SU-DHL-6 (cell line): ENCODE measurements at regions not wholly inside any gene's neighbourhood (a gene's known extent, or its start where the extent isn't known, plus 50 kb on each side); places are given as distances from the start of the nearest gene placed in this dataset.

Experiments
- H2AFZ ChIP-seq: fragments of 200-600 bp; sonication (generic); 2 replicates; pipeline ENCODE4 v1.6.1; 2014; ENCODE audit warnings: low read depth, mild to moderate bottlenecking, moderate library complexity, mixed read lengths, antibody characterized with exemption, low read length; ENCODE audit not compliant: severe bottlenecking
- H3F3A ChIP-seq: fragments of 200-600 bp; shearing (Covaris generic); 2 replicates; pipeline ENCODE4 v1.6.0; 2016; ENCODE audit warnings: antibody characterized with exemption, mild to moderate bottlenecking; ENCODE audit not compliant: insufficient read depth
- H3K27ac ChIP-seq: fragments of 200-600 bp; sonication (generic); 2 replicates; pipeline ENCODE4 v1.5.1; 2016; ENCODE audit warnings: low read depth, mild to moderate bottlenecking, low read length, moderate library complexity, mixed read lengths
- H3K27me3 ChIP-seq: fragments of 200-600 bp; sonication (generic), shearing (Covaris generic); 2 replicates; pipeline ENCODE4 v1.6.0; 2014; ENCODE audit warnings: mild to moderate bottlenecking, low read length
- H3K36me3 ChIP-seq: fragments of 200-600 bp; sonication (generic); 2 replicates; pipeline ENCODE4 v1.6.1; 2014; ENCODE audit warnings: mild to moderate bottlenecking, low read length, mixed read lengths
- H3K4me2 ChIP-seq: fragments of 300-600, 200-600 bp; shearing (Covaris generic), sonication (generic); 2 replicates; pipeline ENCODE4 v1.6.0; 2014; ENCODE audit warnings: low read length, low read depth, mild to moderate bottlenecking; ENCODE audit not compliant: poor library complexity, severe bottlenecking
- H3K4me3 ChIP-seq: fragments of 200-600 bp; sonication (generic); 2 replicates; pipeline ENCODE4 v1.5.1; 2014; ENCODE audit warnings: antibody characterized with exemption, low read length, mild to moderate bottlenecking, mixed read lengths; ENCODE audit not compliant: insufficient read depth, poor library complexity, severe bottlenecking
- H3K79me2 ChIP-seq: fragments of 200-600 bp; sonication (generic); 2 replicates; pipeline ENCODE4 v1.6.1; 2014; ENCODE audit warnings: mild to moderate bottlenecking, low read length, moderate library complexity; ENCODE audit not compliant: insufficient read depth
- H3K9ac ChIP-seq: fragments of 200-600 bp; sonication (generic); 2 replicates; pipeline ENCODE4 v1.7.0; 2014; ENCODE audit warnings: mild to moderate bottlenecking, low read length
- H3K9me2 ChIP-seq: fragments of 200-600 bp; sonication (generic); replicated peaks from 2 replicates; pipeline ENCODE4 v1.6.1; 2014; ENCODE audit warnings: low read length; ENCODE audit not compliant: insufficient read depth
- H3K9me3 ChIP-seq: fragments of 200-600 bp; sonication (generic); 2 replicates; pipeline ENCODE4 v1.6.1; 2014; ENCODE audit warnings: low read length, mixed read lengths; ENCODE audit not compliant: insufficient read depth
- H4K20me1 ChIP-seq: fragments of 200-600 bp; sonication (generic); 2 replicates; pipeline ENCODE4 v1.6.1; 2014; ENCODE audit warnings: low read depth, mild to moderate bottlenecking, antibody characterized with exemption, low read length, moderate library complexity, mixed read lengths
- EZH2phosphoT487 ChIP-seq: fragments of 200-600 bp; sonication (generic), shearing (Covaris generic); conservative IDR thresholded peaks from 2 replicates; pipeline ENCODE4 v1.6.1; 2018; ENCODE audit warnings: mild to moderate bottlenecking, antibody characterized with exemption, low read length, moderate library complexity, mixed read lengths
- TF ChIP-seq, protein P1 (sequence below): fragments of 200-600 bp; sonication (generic); IDR thresholded peaks from one replicate; pipeline ENCODE4 v1.5.1; 2017; ENCODE audit warnings: antibody characterized with exemption, mild to moderate bottlenecking, low read length, moderate library complexity; ENCODE audit not compliant: insufficient read depth, poor library complexity, severe bottlenecking

DNA sequence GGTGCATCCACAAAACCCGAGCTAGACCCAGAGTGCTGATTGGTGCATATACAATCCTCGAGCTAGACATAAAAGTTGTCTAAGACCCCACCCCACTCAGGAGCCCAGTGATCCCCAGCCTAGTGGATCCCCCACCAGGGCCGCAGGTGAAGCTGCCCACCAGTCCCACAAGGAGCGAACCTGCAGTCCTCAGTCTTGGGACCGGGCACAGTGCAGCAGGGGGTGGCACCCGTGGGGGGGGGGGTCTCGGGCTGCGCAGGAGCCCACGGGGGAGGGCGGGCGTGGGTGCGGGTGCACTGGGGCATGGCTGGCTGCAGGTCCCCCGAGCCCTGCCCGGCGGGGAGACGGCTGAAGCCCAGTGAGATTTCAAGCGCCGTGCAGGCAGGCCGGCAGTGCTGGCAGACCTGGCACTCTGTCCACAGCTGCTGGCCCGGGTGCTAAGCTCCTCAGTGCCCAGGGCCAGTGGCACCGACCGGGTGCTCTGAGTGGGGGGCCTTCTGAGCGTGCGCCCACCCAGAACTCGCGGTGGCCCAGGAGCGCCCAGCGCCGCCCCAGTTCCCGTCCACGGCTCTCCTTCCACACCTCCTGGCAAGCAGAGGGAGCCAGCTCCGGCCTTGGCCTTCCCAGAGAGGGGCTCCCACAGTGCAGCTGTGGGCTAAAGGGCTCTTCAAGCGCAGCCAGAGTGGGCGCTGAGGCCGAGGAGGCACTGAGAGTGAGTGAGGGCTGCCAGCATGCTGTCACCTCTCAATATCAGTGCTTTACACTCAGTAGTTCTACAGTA lies 989.1 kb downstream of the FAM181B start:
- Histone ChIP-seq H3K4me3 (no peak overlapping the region), H4K20me1 (no peaks in the 10 kb centered on the region), H3F3A (no peaks in the 10 kb centered on the region), H3K9me2 (no peaks in the 10 kb centered on the region), H2AFZ (no peak overlapping the region), H3K9me3 (no peaks in the 10 kb centered on the region), H3K27me3 (no peaks in the 10 kb centered on the region), H3K4me2 (no peak overlapping the region), H3K79me2 (no peaks in the 10 kb centered on the region), H3K36me3 (no peaks in the 10 kb centered on the region), H3K9ac (no peak overlapping the region), H3K27ac (no peak overlapping the region)
- TF ChIP-seq, protein P1, sequence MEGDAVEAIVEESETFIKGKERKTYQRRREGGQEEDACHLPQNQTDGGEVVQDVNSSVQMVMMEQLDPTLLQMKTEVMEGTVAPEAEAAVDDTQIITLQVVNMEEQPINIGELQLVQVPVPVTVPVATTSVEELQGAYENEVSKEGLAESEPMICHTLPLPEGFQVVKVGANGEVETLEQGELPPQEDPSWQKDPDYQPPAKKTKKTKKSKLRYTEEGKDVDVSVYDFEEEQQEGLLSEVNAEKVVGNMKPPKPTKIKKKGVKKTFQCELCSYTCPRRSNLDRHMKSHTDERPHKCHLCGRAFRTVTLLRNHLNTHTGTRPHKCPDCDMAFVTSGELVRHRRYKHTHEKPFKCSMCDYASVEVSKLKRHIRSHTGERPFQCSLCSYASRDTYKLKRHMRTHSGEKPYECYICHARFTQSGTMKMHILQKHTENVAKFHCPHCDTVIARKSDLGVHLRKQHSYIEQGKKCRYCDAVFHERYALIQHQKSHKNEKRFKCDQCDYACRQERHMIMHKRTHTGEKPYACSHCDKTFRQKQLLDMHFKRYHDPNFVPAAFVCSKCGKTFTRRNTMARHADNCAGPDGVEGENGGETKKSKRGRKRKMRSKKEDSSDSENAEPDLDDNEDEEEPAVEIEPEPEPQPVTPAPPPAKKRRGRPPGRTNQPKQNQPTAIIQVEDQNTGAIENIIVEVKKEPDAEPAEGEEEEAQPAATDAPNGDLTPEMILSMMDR = no peak
- TF ChIP-seq EZH2phosphoT487 = no peak

DNA sequence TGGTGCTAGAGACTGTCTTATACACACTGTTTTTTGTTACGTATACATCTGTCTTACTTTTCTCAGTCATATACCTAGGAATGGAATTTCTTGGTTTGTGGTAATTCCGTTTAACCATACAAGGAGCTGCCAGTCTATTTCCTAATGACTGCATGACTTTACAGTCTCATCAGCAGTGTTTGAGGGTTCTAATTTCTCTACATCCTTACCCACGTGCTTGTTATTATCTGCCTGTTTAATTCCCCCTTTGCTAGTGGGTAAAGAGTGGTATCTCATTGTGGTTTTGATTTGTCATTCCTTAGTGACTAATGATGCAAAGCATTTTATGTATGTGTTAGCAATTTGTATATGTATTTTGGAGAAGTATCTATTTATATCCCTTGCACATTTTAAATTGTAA lies 1008.0 kb downstream of the FAM181B start:
- H4K20me1 ChIP-seq = no peaks in the 10 kb centered on the region
- H3K9me3 ChIP-seq = no peaks in the 10 kb centered on the region; the same call in 1 of the 2 replicates
- no peaks in the 10 kb centered on the region for H3F3A ChIP-seq
- H3K79me2 ChIP-seq = no peaks in the 10 kb centered on the region
- H3K4me2 ChIP-seq = no peak overlapping the region
- no peak overlapping the region for H3K9ac ChIP-seq
- H3K27ac ChIP-seq = no peak overlapping the region
- no peaks in the 10 kb centered on the region for H3K27me3 ChIP-seq
- TF ChIP-seq, protein P1 = no peak
- TF ChIP-seq EZH2phosphoT487 = no peak
- H2AFZ ChIP-seq = no peak overlapping the region
- no peaks in the 10 kb centered on the region for H3K36me3 ChIP-seq
- no peak overlapping the region for H3K4me3 ChIP-seq
- H3K9me2 ChIP-seq = no peaks in the 10 kb centered on the region

DNA sequence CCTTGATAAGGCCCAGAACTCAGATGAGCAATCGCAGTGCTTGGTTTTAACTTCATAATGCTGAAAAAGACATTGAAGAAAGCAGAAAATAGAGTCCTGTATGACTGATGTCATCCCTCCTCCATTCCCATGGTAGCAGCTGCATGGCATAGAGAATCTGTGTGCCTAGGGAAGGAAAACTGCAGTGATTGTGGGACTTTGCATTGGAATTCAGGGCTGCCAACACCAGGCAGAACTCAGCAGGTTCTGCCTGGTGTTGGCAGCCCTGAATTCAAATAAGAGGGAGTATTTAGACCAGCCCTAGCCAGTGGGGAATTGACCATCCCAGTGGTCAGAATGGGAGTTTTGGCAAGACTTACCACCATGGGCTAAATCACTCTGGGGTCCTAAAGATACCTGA lies 1016.0 kb downstream of the FAM181B start:
- Histone ChIP-seq H3K27me3 (no peaks in the 10 kb centered on the region), H3K27ac (no peak overlapping the region), H3F3A (no peaks in the 10 kb centered on the region), H2AFZ (no peak overlapping the region), H3K9me3 (no peaks in the 10 kb centered on the region), H3K4me2 (no peak overlapping the region), H3K9me2 (no peaks in the 10 kb centered on the region), H3K79me2 (no peaks in the 10 kb centered on the region), H3K36me3 (no peaks in the 10 kb centered on the region), H3K4me3 (no peak overlapping the region), H3K9ac (no peak overlapping the region), H4K20me1 (no peaks in the 10 kb centered on the region)
- TF ChIP-seq EZH2phosphoT487 = no peak
- TF ChIP-seq, protein P1 = no peak
